GM21786 (cell line): ENCODE measurements at regions not wholly inside any gene's neighbourhood (a gene's known extent, or its start where the extent isn't known, plus 50 kb on each side); places are given as distances from the start of the nearest gene placed in this dataset.
A peak's percentile ranks its signal among the peaks of the same experiment; 100 is the strongest.

Source experiments
- ATAC-seq: cut with Tn5 transposase; IDR thresholded peaks from one replicate; pipeline ENCODE4 v1.9.1; 2021; ENCODE audit not compliant: unreplicated experiment

DNA sequence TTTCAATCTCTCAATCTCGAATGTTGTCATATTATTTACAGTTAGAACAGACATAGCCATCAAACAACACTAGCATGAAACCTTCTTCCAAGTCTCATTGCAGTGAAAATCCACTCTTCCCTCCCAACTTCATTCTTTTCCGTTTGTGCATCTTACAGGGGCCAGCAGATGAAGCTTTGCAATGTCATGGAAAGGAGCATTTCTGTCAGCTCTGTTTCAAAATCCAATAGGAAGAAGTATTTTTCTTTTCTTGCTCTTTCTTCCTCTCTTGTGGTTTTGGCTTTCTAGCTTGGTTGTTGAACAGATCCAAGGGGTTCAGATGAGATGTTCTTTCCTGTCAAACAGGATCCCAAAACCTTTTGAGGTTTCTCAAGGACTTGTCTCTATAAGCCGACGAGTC lies 416.6 kb downstream of the AEBP2 start:
- no peak for ATAC-seq

DNA sequence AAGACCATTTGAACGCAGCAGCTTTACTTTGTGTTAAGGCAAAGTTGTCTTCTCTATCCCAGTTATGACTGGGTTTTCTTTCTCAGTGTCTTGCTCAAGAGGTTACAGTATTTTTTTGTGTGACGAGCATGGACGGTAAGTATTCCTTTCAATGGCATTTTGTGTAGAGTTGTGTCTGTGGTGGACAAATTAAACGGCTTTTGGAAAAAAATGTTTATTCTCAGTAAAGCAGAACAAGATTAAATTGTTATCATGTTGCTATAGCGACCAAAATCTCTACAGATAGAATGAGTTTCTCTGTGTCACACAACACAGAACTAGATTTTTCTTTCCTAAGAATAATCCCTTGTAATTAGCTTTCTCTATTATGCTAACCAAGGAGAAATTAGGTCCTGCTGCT lies 417.1 kb downstream of the AEBP2 start:
- ATAC-seq, result no peak

- no peak for ATAC-seq
Measured at GRCh38 chr12:19857204-19857603, 417.9 kb downstream of the AEBP2 start.

DNA sequence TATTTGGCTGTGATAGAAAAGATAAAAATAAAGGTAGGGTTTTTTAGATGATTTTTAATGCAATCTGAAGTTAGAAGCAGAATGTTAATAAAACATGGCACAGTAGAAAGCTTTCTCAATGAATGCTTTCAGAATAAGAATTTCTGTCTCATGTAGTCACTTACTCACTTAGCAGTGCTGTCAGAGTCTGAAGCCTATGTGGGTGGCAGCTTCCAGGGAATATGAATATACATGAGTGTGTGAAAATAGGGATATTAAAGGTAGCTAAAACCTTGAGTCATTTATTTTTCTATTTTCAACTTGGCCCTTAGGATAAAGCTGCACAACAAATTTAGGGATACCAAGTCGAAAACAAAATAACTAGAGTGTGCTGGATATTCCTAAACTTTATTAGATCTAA lies 427.9 kb downstream of the AEBP2 start:
- ATAC-seq, result no peak

DNA sequence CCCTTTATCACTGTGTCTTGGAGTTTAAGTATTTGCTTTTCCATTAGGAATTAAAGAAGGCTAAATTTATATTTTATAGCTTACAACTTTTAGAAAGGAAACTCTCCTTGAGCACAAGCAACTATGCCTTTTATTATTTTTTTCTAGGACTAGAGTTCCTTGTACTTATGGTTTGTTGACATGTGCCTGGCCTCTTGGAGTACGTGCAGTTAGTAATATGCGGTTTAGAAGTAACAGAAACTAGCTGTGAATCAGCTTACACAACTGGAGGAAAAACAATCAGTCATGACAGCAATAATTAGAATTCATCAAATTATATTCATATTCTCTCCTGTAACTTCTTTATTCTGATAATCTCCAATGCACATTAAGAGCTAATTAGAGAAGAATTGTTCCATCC lies 428.7 kb downstream of the AEBP2 start:
- ATAC-seq, result no peak

DNA sequence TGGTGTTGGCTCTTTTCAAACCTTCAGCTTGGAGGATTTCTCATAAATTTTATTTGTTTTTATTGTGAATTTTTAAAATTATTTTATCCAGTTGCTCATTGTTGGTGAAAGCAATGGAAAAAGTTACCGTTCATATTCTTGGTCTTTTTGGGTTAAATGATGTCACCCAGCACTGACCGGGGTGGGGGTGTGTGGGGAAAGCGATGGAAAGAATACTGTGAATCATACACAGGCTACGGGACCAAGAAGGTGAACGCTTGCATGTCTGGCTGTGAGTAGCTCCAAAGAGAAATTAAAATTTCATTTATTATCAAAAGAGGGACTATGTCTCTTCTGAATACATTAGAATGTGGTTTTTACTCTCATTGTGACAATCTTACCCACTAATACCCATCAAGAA lies 430.1 kb downstream of the AEBP2 start:
- ATAC-seq, result no peak

- ATAC-seq, result no peak
Measured at GRCh38 chr12:19872621-19873540, 433.6 kb downstream of the AEBP2 start.

DNA sequence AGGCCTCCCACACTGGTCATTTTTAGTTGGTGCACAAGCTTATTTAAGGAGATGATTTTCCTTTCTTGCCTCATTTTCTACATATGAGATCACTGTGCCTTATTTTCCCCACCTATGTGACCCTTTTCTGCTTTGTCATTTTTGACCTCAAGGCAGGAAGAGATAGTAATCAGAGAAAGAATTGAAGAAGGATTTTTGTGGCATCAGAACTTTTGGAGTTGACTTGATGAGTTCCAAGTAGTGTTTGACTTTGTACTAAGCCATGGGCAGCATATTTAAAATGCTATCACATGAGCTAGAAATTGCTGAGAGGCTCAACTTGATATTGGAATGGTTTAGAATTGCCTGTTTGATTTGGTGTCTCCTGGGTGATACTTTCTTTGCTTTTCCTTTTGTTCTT lies 440.8 kb downstream of the AEBP2 start:
- ATAC-seq, result no peak

- ATAC-seq, result no peak
Measured at GRCh38 chr12:19880721-19881120, 441.4 kb downstream of the AEBP2 start.

DNA sequence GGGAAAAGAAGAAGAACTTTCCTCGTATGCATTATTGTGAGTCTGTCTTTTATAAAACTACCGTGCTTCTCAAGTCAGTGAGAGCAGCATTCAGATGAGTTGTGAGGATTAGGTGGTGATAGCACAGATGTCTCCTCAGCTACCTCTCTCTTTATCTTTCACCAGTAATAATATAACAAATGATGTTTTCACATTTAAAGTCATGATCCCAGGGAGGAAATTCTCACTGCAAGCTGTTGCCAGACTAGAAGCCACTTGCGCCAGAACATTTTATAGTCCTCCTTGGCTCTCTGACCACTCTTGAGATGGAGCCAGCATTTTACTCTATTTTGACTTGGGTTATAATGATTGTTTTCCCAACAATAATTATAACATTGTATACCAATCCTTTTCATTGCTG lies 443.1 kb downstream of the AEBP2 start:
- no peak for ATAC-seq

DNA sequence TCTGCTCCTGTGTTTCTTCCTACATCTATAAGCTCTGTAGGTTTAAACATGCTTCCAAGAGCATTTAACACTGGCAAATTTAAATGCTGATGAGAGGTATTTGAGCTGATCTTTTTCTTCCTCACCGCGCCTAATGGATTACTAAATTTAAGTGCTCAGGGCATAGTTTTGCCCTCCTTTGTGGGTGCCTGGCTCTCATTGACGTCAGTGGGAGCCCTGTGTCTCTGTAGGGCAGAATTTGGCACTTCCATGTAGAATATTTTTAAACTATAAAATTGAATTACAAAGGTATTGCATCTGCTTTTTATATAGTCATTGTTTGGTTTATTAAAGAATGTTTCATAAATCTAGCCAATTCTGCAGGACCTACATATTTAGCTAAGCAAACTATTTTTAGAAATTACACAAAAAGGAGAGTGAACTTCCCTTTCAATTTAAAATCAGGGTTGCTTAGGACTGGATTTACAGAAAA lies 444.8 kb downstream of the AEBP2 start:
- ATAC-seq, result no peak

DNA sequence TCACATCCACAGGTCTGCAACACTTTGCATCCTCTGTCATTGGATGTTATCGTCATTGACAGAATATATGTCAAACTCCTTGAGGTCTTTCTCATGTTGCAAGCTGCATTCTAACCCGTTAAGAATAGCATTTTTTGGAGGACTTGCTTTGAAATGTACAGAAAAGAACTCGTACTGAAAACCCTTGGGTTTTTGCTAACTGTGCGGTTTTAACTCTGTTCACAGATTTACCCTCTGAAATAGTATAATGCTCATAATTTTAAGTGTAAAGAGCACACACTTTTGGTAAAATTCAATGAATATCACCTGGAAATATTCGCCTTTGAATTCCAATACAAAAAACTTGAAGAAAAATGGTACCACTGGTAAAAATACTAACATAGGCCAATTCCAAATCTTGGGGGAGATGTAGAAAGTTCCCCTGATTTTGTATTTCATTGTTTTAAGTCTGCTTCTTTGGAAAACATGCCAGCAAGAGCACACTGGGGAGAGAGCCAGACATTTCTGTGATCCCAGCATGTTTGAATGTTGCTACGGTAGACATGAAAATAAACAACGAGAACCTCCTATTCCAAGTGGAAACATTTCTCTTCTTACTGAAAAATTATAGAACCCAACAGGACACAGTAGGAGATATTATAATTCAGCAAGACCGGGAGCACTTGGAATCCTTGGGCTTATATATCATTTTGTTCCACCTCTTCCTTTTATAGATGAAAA lies 446.0 kb downstream of the AEBP2 start:
- no peak for ATAC-seq

DNA sequence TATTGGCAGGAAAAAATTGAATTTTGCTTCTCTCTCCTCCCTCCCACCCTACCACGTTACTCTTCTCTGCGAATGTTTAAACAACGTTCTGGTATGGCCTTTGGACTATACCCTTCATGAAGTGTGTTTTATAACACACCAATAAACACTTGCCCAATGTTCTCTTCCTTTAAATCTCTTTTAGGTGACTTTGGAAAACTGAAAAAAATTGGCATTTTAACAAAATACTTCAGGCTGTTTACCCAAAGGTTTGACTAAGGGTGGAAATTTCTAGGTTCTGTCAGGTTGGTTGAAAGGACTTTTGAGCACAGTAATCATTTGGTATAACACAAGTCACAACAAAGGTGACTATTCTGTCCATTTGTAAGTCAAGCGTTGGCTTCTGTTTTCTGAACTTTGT lies 446.8 kb downstream of the AEBP2 start:
- no peak for ATAC-seq

DNA sequence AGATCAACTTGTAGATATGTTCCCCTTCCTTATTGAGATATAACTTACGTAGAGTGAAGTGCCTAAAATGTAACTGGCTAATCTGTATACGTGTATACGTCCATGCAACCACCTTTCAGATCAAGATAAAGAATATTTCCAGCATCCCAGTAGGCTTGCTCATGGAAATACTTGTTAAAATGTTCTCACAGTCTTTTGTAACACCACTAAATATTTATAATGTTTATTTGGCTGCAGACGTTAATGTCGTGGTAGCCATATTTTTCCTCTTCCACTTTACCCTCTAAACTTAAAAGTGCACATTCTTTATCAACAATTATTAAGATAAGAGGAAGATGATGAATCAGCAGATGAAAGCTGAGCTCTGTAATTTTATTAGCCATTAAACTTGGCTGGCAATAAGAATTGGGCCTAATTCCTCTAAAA lies 447.4 kb downstream of the AEBP2 start:
- no peak for ATAC-seq

- ATAC-seq, result no peak
Measured at GRCh38 chr12:19890024-19890423, 450.7 kb downstream of the AEBP2 start.

DNA sequence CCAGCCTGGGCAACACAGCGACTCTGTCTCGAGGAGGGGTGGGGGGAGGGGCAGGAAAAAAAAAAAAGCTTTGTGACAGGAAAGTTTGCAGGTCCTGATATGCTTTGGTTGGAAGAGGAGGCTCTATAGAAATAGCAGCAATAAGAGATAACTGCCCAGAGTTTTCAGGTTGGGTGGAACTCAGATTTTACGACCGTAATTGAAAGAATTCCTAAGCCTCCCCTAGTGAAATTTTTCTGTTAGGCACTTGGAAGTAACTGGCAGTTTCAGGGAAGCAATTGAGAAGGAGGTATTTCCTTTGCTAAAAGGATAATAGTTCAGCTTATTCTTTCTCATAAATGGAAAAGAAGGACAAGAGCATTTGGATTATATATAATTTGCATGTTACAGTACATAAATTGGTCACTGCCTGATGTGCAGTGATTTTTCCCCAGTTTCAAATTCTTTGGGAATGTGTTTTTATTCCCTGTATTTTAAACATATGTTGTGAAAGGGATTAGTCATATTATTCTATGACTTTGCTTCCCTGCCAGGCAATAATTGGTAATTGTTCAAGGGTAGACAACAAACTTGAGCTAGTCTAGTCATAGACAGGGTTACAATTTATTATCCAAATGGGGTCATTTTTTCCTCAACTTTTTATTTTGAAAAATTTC lies 452.8 kb downstream of the AEBP2 start:
- no peak for ATAC-seq

DNA sequence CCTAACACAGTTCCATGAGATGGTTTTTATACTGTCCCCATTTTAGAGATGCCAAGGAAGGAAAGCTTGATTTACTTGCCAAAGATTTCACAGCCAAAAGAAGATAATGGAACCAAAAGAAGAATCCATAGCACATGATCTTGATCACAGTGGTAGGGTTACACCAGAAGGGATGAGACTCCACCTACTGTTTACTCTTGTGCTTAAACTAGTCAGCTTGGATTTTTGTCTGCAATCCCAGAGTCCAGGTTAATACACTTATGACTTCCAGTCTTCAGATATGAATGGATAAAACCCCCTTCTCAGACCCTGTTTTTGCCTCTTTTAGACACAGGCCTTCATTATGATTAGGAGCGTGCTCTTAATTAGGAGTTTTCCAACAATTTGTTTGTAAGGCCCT lies 454.2 kb downstream of the AEBP2 start:
- ATAC-seq, result no peak

DNA sequence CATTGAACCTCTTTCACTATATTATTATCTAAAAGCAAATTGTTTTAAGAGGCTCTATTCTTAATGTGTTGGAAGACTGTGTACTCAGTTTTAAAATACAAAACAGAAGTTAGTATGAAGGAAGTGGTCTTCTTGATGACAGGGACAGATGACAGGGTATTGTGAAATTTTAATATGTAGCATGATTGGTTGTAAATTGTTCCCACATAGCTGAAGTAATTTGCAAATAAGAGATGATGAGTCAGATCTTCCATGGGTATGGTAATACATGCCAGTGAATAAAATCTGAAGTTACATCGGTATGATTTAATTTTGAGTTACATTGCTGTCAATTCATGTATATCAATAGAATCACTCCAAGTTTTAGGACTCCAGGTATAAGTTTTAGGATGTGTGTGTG lies 454.8 kb downstream of the AEBP2 start:
- no peak for ATAC-seq

DNA sequence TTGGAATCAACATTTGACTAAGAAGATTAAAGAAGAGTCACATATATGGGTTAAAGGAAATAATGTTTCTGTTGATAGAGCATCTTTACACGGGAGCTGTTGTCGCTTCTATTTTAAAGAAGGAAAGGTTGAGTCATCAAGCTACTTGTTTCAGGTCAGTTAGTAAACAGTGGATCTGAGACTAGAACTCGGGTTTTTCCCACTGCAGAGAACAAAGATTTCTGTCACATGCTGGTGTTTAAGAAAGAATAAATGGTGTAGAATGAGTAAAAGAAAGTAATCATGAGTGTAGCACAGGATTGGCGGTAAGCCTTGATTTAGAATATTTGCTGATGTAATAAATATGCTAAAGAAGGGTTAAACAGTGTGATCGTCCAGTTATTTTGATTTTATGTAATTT lies 455.5 kb downstream of the AEBP2 start:
- ATAC-seq, result peak; percentile 94

GRCh38 chr12:19895246-19896020 lies 456.1 kb downstream of the AEBP2 start:
- no peak for ATAC-seq

DNA sequence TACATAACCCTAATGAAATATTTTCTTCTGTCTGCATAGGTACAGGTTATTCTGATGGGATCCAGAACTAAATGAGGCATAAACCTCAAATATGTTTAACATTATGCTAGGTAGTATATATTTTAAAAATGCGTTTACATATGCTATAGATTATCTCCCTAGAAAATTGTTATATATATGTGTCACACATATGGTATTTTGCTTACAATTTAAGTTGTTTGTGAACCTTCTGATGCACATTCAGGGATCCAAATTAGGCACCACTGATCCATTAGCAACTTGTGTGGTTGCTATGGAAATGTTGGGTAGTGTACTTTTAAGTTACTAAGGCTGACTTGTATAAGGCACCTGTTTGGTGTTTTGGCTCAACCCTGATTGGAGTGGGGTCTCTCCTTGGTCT lies 456.7 kb downstream of the AEBP2 start:
- ATAC-seq, result no peak
